Subcutaneous abdominal adipose tissue (tissue), 5 donors: ENCODE measurements at regions not wholly inside any gene's neighbourhood (a gene's known extent, or its start where the extent isn't known, plus 50 kb on each side); places are given as distances from the start of the nearest gene placed in this dataset.
A peak's percentile ranks its signal among the peaks of the same experiment; 100 is the strongest.

Experiments
- H3K27ac ChIP-seq: one replicate; pipeline ENCODE4 v1.7.0; 2013; ENCODE audit warnings: low read depth, mild to moderate bottlenecking, inconsistent platforms, low read length, moderate library complexity
- H3K27me3 ChIP-seq, 5 donors: one replicate each; pipeline ENCODE4 v1.7.0; 2013; ENCODE audit warnings: low read length in 5 of 5, inconsistent platforms in 1 of 5; ENCODE audit not compliant: control insufficient read depth in 5 of 5, insufficient read depth in 4 of 5
- H3K36me3 ChIP-seq, 5 donors: one replicate each; pipeline ENCODE4 v1.7.0; 2013; ENCODE audit warnings: low read length in 5 of 5; ENCODE audit not compliant: control insufficient read depth in 5 of 5, insufficient read depth in 5 of 5
- H3K4me1 ChIP-seq, 5 donors: one replicate each; pipeline ENCODE4 v1.7.0; 2013; ENCODE audit warnings: low read length in 5 of 5, mild to moderate bottlenecking in 3 of 5, moderate library complexity in 1 of 5; ENCODE audit not compliant: control insufficient read depth in 5 of 5, insufficient read depth in 5 of 5
- H3K4me3 ChIP-seq, 5 donors: one replicate each; pipeline ENCODE4 v1.7.0; 2013; ENCODE audit warnings: low read length in 5 of 5, low read depth in 1 of 5
- H3K9ac ChIP-seq, 5 donors: one replicate each; pipeline ENCODE4 v1.7.0; 2013; ENCODE audit warnings: low read length in 5 of 5, mild to moderate bottlenecking in 4 of 5, moderate library complexity in 3 of 5
- H3K9me3 ChIP-seq, 5 donors: one replicate each; pipeline ENCODE4 v1.7.0; 2013; ENCODE audit warnings: low read length in 5 of 5; ENCODE audit not compliant: control insufficient read depth in 5 of 5
- donor health status: healthy.
- donor health status: healthy.
- donor health status: healthy.
- donor health status: healthy.
- donor health status: healthy.

DNA sequence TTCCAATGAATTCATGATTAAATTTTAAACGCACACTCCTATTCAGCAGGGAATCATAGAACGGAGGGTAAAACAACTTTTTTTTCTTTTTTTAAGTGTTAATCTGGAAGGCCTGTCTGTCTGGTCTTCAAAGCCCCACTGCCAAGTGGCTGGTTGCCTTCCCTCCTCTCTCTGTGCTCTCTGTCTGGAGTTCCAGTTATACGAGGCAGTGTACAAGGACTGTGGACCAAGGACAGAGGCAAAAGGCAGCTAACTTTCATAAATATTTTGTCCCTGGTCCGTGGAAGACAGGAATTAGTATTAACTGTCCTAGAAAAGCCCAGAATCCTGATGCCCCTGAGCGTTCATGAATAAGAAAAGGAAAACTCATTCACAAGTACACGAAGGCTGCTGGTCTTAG lies 164.0 kb upstream of the E2F8 start:
- Histone ChIP-seq H3K36me3 (no peaks in the 10 kb centered on the region), H3K27ac (no peak overlapping the region), H3K9ac (no peak overlapping the region), H3K4me3 (no peak overlapping the region), H3K4me1 (peaks cover 0 to 4% (median 0%) of the 10 kb centered on the region in 5 donors), H3K27me3 (peaks cover 0 to 3% (median 0%) of the 10 kb centered on the region in 5 donors), H3K9me3 (no peaks in the 10 kb centered on the region)

- Histone ChIP-seq H3K4me3 (no peak overlapping the region), H3K27me3 (peaks cover 0 to 3% (median 0%) of the 10 kb centered on the region in 5 donors), H3K9me3 (no peaks in the 10 kb centered on the region), H3K36me3 (no peaks in the 10 kb centered on the region), H3K27ac (no peak overlapping the region), H3K9ac (no peak overlapping the region), H3K4me1 (peaks cover 3 to 17% (median 13%) of the 10 kb centered on the region in 5 donors)
Measured at GRCh38 chr11:19403196-19403895, 162.6 kb upstream of the E2F8 start.

DNA sequence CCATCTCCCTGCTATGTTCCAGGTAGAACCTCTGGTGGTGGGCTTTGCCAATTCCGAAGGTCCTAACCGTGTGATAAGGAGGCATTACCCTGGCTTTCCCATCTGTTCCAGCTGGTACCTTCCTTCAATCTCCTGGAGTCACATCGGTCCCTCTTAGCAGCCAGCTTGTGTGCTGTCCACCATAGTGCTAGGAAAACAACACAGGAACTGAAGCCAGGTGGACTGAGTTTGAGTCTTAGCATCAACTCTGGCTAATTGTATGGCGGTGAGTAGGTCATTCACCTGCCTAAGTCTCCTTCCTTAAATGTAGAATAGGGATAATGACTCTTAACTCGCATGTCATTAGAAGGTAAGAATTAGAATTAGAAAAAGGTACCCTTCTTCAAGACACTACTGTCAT lies 159.6 kb upstream of the E2F8 start:
- no peak overlapping the region for H3K4me3 ChIP-seq
- no peaks in the 10 kb centered on the region for H3K9me3 ChIP-seq
- peaks cover 3 to 29% (median 19%) of the 10 kb centered on the region in 5 donors for H3K4me1 ChIP-seq
- no peaks in the 10 kb centered on the region for H3K27me3 ChIP-seq
- H3K9ac ChIP-seq = no peak overlapping the region
- H3K36me3 ChIP-seq = no peaks in the 10 kb centered on the region
- no peak overlapping the region for H3K27ac ChIP-seq

GRCh38 chr11:19398772-19399527 lies 158.2 kb upstream of the E2F8 start:
- Histone ChIP-seq H3K27ac (peak overlapping the region; percentile 68), H3K4me3 (no peak overlapping the region)

GRCh38 chr11:19398273-19398672 lies 157.5 kb upstream of the E2F8 start:
- no peak overlapping the region for H3K4me3 ChIP-seq
- H3K9me3 ChIP-seq = no peaks in the 10 kb centered on the region
- no peaks in the 10 kb centered on the region for H3K27me3 ChIP-seq
- peaks cover 3 to 28% (median 19%) of the 10 kb centered on the region in 5 donors for H3K4me1 ChIP-seq
- H3K9ac ChIP-seq = peak overlapping the region in 3 of 5 donors; percentile 16 to 53 (median 28)
- no peaks in the 10 kb centered on the region for H3K36me3 ChIP-seq
- peak overlapping the region; percentile 68 for H3K27ac ChIP-seq

More at GRCh38 chr11:19398772-19399527, 158.2 kb upstream of the E2F8 start:
- Histone ChIP-seq H3K9me3 (no peaks in the 10 kb centered on the region), H3K27me3 (no peaks in the 10 kb centered on the region), H3K4me1 (peaks cover 3 to 29% (median 19%) of the 10 kb centered on the region in 5 donors), H3K36me3 (no peaks in the 10 kb centered on the region), H3K9ac (peak overlapping the region in 3 of 5 donors; percentile 16 to 53 (median 28))

DNA sequence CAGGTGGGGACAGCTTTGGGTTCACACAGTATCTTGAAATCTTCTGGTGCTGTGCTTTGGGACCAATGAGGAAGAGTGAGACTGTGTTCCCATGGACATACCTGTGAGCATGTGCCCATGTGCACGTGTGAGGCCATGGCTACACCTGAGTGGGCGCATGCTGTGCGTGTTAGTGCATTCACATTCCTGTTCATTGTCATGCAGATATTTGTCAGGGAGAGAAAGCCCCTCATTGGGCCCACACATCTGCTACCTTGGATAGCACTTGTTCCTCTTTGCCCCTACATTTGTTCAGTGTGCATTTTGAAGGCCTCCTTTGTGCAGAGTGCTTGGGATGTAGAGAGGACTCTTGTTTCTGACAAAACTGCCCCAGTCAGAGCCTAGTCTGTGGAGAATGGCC lies 154.3 kb upstream of the E2F8 start:
- no peak overlapping the region for H3K27ac ChIP-seq
- H3K36me3 ChIP-seq = no peaks in the 10 kb centered on the region
- H3K27me3 ChIP-seq = no peaks in the 10 kb centered on the region
- peaks cover 3 to 35% (median 26%) of the 10 kb centered on the region in 5 donors for H3K4me1 ChIP-seq
- H3K9ac ChIP-seq = no peak overlapping the region
- no peak overlapping the region for H3K4me3 ChIP-seq
- H3K9me3 ChIP-seq = peaks cover 0 to 6% (median 0%) of the 10 kb centered on the region in 5 donors

- Histone ChIP-seq H3K4me1 (peaks cover 3 to 39% (median 30%) of the 10 kb centered on the region in 5 donors), H3K27ac (no peak overlapping the region), H3K27me3 (no peaks in the 10 kb centered on the region), H3K9me3 (peaks cover 0 to 6% (median 0%) of the 10 kb centered on the region in 5 donors), H3K4me3 (no peak overlapping the region), H3K36me3 (no peaks in the 10 kb centered on the region), H3K9ac (no peak overlapping the region)
Measured at GRCh38 chr11:19394525-19395016, 153.8 kb upstream of the E2F8 start.

GRCh38 chr11:19393941-19394340 lies 153.2 kb upstream of the E2F8 start:
- H3K9me3 ChIP-seq = peaks cover 0 to 6% (median 0%) of the 10 kb centered on the region in 5 donors
- no peaks in the 10 kb centered on the region for H3K36me3 ChIP-seq
- H3K27ac ChIP-seq = no peak overlapping the region
- peaks cover 3 to 39% (median 25%) of the 10 kb centered on the region in 5 donors for H3K4me1 ChIP-seq
- no peaks in the 10 kb centered on the region for H3K27me3 ChIP-seq
- H3K4me3 ChIP-seq = no peak overlapping the region
- no peak overlapping the region for H3K9ac ChIP-seq

GRCh38 chr11:19392847-19393518 lies 152.2 kb upstream of the E2F8 start:
- Histone ChIP-seq H3K27me3 (no peaks in the 10 kb centered on the region), H3K27ac (no peak overlapping the region), H3K36me3 (no peaks in the 10 kb centered on the region), H3K9ac (no peak overlapping the region), H3K4me1 (peaks cover 0 to 32% (median 15%) of the 10 kb centered on the region in 5 donors), H3K9me3 (peaks cover 0 to 6% (median 0%) of the 10 kb centered on the region in 5 donors), H3K4me3 (no peak overlapping the region)
